Right cardiac atrium (tissue), 5 donors: ENCODE measurements at regions not wholly inside any gene's neighbourhood (a gene's known extent, or its start where the extent isn't known, plus 50 kb on each side); places are given as distances from the start of the nearest gene placed in this dataset.
A peak's percentile ranks its signal among the peaks of the same experiment; 100 is the strongest.

ENCODE experiments used
- ATAC-seq, 2 donors: fragments of 200-7000 bp; cut with Tn5 transposase; one replicate each; pipeline versions ENCODE4 v1.8.0 to v1.9.1; 2020; ENCODE audit warnings: moderate library complexity in 2 of 2, mild to moderate bottlenecking in 1 of 2
- DNase-seq, 3 donors: peaks; one replicate each; pipeline ENCODE4 v3.0.0-alpha.2; 2020
- H3K27ac ChIP-seq: one replicate; pipeline ENCODE4 v1.5.1; 2013; ENCODE audit warnings: mild to moderate bottlenecking, low read length, control low read depth, moderate library complexity
- H3K27me3 ChIP-seq: one replicate; pipeline ENCODE4 v1.6.1; 2013; ENCODE audit not compliant: control insufficient read depth, insufficient read depth
- H3K4me1 ChIP-seq: one replicate; pipeline ENCODE4 v1.6.1; 2013; ENCODE audit warnings: low read length; ENCODE audit not compliant: control insufficient read depth, insufficient read depth
- H3K4me3 ChIP-seq: one replicate; pipeline ENCODE4 v1.5.1; 2013; ENCODE audit warnings: low read length, control low read depth
- H3K9me3 ChIP-seq: one replicate; pipeline ENCODE4 v1.6.1; 2013; ENCODE audit warnings: low read length; ENCODE audit not compliant: control insufficient read depth
- WGBS: extraction: QIAGEN DNeasy Blood & Tissue Kit; methylation state at CpG from one replicate; pipeline ENCODE4 v1.1.7; 2013; 5-methylcytosine and 5-hydroxymethylcytosine counted together
- intact Hi-C, 4 donors: fragments of 100-400 bp; cut with DNase I; formaldehyde crosslinking; loops; one replicate each; pipeline versions ENCODE4 v1.11.0 to v1.14.0; 2022 to 2023
- donor health status: healthy with polysubstance abuse.
- donor health status: DM: no; HTN: yes; CAD: no.
- donor health status: DM: no; HTN: no; CAD: no.
- donor health status: DM: no; HTN: yes; CAD: no; lungs with severe emphysema.
- donor health status: DM: yes; HTN: yes; CAD: no.

DNA sequence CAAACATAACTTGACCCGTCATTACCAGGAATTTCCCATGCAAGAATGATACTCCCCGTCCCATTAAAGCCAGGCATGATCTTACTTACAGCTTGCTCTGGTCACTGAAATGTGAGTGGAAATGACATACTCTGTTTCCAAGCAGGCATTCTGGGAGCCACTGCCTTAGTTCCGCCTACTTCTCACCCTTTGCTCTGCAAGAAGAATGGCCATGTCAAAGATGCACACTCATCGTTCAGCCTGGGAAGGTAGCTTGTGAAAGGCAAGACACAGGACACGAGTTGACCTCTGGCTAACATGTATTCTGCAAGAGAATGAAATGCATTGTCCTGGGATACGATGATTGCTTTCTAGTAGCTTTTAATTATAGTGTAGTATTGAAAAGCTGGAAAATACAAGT lies 1144.4 kb downstream of the NLGN4X start:
- no peak for DNase-seq
- Histone ChIP-seq H3K27me3 (no peaks in the 10 kb centered on the region), H3K4me3 (no peak overlapping the region), H3K4me1 (no peaks in the 10 kb centered on the region), H3K27ac (no peak overlapping the region), H3K9me3 (no peaks in the 10 kb centered on the region)
- intact Hi-C loops, result no loop called here
- no peak for ATAC-seq
- WGBS, result 67% methylated on average over 6 of the region's 6 CpGs

DNA sequence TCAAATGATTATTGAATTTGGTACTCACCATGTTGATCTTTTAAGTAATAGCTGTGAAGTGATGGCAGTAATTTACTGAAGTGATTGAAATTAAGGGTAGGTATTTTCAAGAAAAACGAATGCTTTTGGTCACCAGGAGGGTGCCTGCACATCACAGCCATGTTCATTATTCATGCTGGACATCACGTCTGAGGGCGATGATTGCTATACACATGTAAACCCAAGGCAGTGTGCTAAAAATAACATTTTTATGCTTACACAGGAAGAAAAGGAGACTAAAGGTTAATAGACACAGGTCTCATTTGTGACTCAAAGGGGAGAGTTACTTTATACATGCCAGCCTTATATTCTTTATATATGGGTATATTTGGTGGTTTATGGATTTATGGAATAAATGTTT lies 1146.0 kb downstream of the NLGN4X start:
- DNase-seq, result no peak
- Histone ChIP-seq H3K4me3 (no peak overlapping the region), H3K9me3 (no peaks in the 10 kb centered on the region), H3K27ac (no peak overlapping the region), H3K4me1 (no peaks in the 10 kb centered on the region), H3K27me3 (no peaks in the 10 kb centered on the region)
- ATAC-seq, result no peak
- 62% methylated on average over 3 of the region's 3 CpGs for WGBS
- intact Hi-C loops, result no loop called here

DNA sequence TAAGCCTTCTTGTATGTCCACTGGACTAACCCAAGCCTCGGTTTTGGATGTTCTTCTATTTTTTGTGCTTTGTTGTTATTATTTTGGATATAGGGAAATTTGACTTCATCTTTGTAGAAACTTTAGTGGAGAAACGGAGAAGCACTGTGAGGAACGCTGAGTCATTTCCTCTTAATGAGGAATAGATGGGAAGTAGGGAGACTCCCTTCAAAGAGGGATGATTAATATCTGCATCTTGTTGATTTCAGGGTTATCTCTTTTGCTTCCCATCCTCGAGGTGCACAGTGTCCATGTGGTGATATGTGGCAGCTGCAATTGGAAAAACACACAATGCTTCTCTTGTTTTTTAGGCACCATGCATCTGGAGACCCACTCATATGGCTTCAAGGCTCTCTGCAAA lies 1147.9 kb downstream of the NLGN4X start:
- WGBS, result 48% methylated on average over 4 of the region's 4 CpGs
- Histone ChIP-seq H3K4me3 (no peak overlapping the region), H3K27ac (no peak overlapping the region), H3K27me3 (no peaks in the 10 kb centered on the region), H3K9me3 (no peaks in the 10 kb centered on the region), H3K4me1 (no peaks in the 10 kb centered on the region)
- intact Hi-C loops, result no loop called here
- DNase-seq (no peak), ATAC-seq (no peak)

DNA sequence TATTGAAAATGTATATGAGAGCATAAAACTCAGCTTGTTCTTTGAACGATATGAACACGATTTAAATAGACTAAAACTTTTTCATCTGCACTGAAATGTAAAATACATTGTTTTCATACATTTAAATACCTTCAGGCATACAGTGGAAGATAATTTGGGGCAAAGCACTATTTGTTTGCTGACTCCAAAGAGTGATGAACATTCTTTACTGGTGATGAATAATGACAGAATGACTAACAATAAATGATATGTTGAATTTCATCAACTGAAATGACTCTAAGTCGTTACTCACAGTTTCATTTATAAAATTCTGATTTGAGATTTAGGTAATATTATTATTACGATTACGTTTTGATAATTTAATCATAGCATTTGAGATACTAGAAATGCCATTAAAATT lies 1160.1 kb downstream of the NLGN4X start:
- no peak overlapping the region for H3K27ac ChIP-seq
- ATAC-seq, result no peak
- intact Hi-C loops, result no loop called here
- H3K9me3 ChIP-seq, result no peaks in the 10 kb centered on the region
- no peaks in the 10 kb centered on the region for H3K4me1 ChIP-seq
- no peak overlapping the region for H3K4me3 ChIP-seq
- WGBS, result 78% methylated on average over 5 of the region's 5 CpGs
- H3K27me3 ChIP-seq, result no peaks in the 10 kb centered on the region
- no peak for DNase-seq

DNA sequence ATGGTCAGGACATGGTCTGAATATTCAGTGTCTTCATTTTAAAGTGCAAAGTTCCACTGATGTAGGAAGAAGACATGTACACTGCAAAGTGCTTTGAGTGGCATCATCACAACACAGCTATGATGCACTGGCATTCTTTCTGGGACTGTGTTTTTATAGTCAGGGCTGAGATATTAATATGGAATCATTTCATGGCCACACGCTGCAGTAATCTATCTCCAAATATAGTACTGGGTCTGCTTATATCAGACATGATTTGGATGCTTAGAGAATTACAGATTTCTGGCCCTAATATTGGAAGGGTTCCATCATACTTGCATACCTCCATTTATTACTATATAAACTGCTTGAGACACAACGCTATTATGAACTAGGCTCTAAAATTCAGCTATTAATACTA lies 1170.9 kb downstream of the NLGN4X start:
- H3K27ac ChIP-seq, result no peak overlapping the region
- 53% methylated on average over 2 of the region's 2 CpGs for WGBS

DNA sequence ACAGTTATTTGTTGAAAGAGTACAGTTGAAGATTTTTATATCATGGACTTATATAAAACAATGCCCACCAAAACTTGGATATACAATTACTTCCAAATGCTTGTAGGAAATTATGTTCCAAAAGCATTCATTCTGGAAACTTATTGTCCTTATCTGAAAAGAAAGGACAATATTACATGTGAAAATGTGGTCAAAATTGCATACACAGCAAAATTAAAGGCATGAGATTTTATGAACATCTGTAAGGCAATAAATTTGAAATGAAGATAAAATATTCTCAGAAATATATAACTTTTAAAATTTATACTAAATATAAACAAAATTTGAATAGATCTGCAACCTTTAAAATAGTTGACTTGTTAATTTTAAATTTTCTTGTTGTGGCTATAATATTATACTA lies 1173.8 kb downstream of the NLGN4X start:
- ATAC-seq (no peak), DNase-seq (no peak)
- H3K4me3 ChIP-seq, result no peak overlapping the region
- no peaks in the 10 kb centered on the region for H3K9me3 ChIP-seq
- intact Hi-C loops, result no loop called here
- H3K4me1 ChIP-seq, result no peaks in the 10 kb centered on the region
- H3K27ac ChIP-seq, result no peak overlapping the region
- no peaks in the 10 kb centered on the region for H3K27me3 ChIP-seq

More for the DNA sequence above, 1170.9 kb downstream of the NLGN4X start:
- intact Hi-C loops, result no loop called here
- no peaks in the 10 kb centered on the region for H3K4me1 ChIP-seq
- no peak for DNase-seq
- no peaks in the 10 kb centered on the region for H3K9me3 ChIP-seq
- ATAC-seq, result no peak
- no peak overlapping the region for H3K4me3 ChIP-seq
- H3K27me3 ChIP-seq, result no peaks in the 10 kb centered on the region

DNA sequence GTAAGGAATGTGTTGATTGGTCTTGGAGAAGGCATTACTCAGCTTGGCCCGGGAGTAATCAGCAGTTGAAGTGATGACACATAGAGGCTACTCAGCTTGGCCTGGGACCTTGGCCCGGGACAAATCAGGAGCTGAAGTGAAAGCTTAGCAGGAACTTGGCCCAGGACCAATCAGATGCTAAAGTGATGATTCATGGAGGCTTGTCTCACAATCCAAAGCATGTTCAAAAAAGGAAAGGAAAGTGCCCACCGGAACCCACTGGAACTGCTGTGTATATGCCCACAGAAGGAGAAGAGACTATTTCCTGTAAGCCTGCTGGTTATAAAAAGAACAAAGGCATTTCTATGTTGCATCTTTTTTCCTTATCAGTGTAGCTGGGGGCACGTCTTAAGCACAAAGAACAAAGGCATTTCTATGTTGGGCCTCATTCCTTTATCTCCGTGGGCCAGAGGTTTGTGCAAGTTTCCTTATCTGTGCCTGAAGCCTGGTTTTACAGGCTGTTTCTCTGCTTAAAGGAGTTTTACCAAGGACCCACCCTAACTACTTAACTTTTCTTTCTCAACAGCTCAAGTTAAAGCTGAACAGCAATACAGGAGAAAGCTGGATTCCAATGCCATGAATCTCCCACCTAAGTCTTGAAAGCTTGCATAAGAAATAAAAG lies 1176.7 kb downstream of the NLGN4X start:
- ATAC-seq (peak; percentile 57 to 91), DNase-seq (peak in 2 of 3 donors; percentile 44 to 58)
- H3K4me1 ChIP-seq, result no peaks in the 10 kb centered on the region
- intact Hi-C loops, result no loop called here
- no peak overlapping the region for H3K4me3 ChIP-seq
- H3K27me3 ChIP-seq, result no peaks in the 10 kb centered on the region
- 8% methylated on average over 5 of the region's 5 CpGs for WGBS
- H3K27ac ChIP-seq, result no peak overlapping the region
- H3K9me3 ChIP-seq, result no peaks in the 10 kb centered on the region

DNA sequence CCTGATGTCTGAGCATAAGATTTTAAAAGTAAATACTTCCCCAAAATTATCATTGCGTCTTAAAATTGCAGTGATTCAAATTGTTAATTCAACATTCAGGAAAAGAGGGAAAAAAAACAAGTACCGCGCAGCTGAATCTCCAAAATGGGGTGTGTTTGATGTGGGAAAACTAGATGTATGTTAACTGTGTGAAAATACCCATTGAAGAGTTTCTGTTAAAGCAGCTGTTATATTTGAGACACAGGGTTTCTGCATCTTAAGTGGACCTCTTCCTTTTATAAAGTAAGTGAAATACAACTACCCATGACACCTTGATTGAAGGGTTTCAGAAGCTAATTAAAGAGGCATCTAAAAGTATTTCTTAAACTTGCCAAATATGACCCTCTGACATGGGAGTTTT lies 1186.1 kb downstream of the NLGN4X start:
- H3K4me1 ChIP-seq, result no peaks in the 10 kb centered on the region
- 88% methylated on average over 3 of the region's 3 CpGs for WGBS
- intact Hi-C loops, result no loop called here
- no peak overlapping the region for H3K27ac ChIP-seq
- H3K4me3 ChIP-seq, result no peak overlapping the region
- DNase-seq (no peak), ATAC-seq (no peak)
- no peaks in the 10 kb centered on the region for H3K27me3 ChIP-seq
- no peaks in the 10 kb centered on the region for H3K9me3 ChIP-seq

DNA sequence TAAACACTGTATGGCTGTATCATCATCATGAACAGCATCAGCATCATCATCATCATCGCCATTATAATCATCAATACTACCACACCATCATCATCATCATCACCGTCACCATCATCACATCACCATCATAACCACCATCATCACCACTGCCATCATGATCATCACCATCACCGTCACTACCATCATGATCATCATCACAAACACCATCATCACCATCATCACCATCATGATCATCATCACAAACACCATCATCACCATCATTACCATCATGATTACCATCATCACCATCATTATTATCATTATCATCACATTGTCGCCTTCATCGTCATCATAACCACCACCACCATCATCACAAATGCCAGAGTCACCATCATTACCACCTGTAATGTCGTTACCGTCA lies 1196.9 kb downstream of the NLGN4X start:
- no peaks in the 10 kb centered on the region for H3K4me1 ChIP-seq
- ATAC-seq, result no peak
- WGBS, result 89% methylated on average over 7 of the region's 7 CpGs

DNA sequence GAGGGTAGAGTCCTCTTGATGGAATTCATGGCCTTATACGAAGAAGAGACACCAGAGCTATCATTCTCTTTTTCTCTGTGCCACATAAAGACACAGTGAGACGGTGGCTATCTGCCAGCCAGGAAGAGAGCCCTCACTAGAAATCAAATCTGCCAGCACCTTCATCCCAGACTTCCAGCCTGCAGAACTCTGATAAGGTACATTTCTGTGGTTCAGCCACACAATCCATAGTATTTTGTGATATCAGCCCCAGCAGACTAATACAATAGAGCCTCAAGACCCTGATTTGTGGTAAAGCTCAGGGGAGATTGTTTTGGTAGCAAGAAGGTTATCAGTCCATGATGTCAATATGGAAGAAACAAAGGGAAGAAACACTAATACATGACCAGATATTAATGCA lies 1213.2 kb downstream of the NLGN4X start:
- 46% methylated on average over 2 of the region's 2 CpGs for WGBS
- Histone ChIP-seq H3K9me3 (no peaks in the 10 kb centered on the region), H3K4me1 (no peaks in the 10 kb centered on the region), H3K27me3 (no peaks in the 10 kb centered on the region), H3K4me3 (no peak overlapping the region), H3K27ac (no peak overlapping the region)
- intact Hi-C loops, result no loop called here
- DNase-seq (no peak), ATAC-seq (no peak)

More for the DNA sequence above, 1196.9 kb downstream of the NLGN4X start:
- Histone ChIP-seq H3K27me3 (no peaks in the 10 kb centered on the region), H3K9me3 (no peaks in the 10 kb centered on the region), H3K4me3 (no peak overlapping the region), H3K27ac (no peak overlapping the region)
- intact Hi-C loops, result no loop called here
- DNase-seq, result no peak

DNA sequence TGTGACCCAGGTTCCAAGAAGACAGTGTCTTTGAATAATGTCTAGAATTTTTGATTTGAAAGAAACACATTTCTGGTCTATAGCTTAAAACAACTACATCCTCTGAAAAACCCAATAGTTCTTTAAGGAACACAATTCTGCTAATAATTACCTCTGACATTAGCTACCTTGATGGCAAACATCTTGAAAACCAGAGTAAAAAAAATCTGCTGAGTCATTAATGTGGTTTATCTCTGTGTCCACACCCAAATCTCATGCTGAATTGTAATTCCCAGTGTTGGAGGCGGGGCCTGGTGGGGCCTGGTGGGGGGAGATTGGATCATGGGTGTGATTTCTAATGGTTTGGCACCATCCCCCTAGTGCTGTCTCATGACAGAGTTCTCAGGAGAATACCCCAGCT lies 1233.8 kb downstream of the NLGN4X start:
- Histone ChIP-seq H3K4me1 (no peaks in the 10 kb centered on the region), H3K27me3 (no peaks in the 10 kb centered on the region), H3K4me3 (no peak overlapping the region), H3K9me3 (no peaks in the 10 kb centered on the region), H3K27ac (no peak overlapping the region)
- 71% methylated on average over 1 of the region's 1 CpG for WGBS
- ATAC-seq, result no peak
- intact Hi-C loops, result no loop called here
- no peak for DNase-seq

DNA sequence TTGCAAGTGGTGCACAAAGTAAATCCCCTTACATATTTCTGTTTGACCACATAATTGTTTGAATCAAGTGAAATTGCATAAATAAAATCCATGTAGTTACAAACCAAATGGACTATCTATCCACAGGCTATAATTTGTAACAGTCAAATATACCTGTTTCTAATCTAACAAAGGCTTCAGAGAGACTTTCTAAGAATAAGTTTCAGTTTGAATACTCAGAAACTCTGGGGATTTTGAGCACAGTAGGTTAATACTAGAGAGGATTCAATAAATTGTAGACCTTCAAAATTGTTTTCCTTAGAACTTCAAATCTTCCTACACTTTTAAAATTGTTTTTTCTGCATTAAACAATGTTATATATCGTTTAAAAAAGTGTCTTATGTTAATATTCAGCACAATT lies 1250.1 kb downstream of the NLGN4X start:
- 54% methylated on average over 1 of the region's 1 CpG for WGBS
- ATAC-seq (no peak), DNase-seq (no peak)
- Histone ChIP-seq H3K27me3 (no peaks in the 10 kb centered on the region), H3K27ac (no peak overlapping the region), H3K4me3 (no peak overlapping the region), H3K4me1 (no peaks in the 10 kb centered on the region), H3K9me3 (no peaks in the 10 kb centered on the region)
- intact Hi-C loops, result no loop called here
